ENCODE measurements at regions not wholly inside any gene's neighbourhood (a gene's known extent, or its start where the extent isn't known, plus 50 kb on each side); places are given as distances from the start of the nearest gene placed in this dataset.

GRCh38 chr10:78952030-78952429, 116.7 kb upstream of the ZMIZ1 start:
- Histone ChIP-seq H3K27ac (ENCODE audit: low read depth, low read length) (no peak overlapping the region), H3K9me3 (ENCODE audit: control insufficient read depth in 1 of 2, insufficient read depth in 1 of 2, low read depth in 1 of 2, low read length in 2 of 2) (no peaks in the 10 kb centered on the region), H3K9me2 (ENCODE audit: insufficient read depth) (no peaks in the 10 kb centered on the region), H3K36me3 (ENCODE audit: control insufficient read depth in 1 of 2, insufficient read depth in 2 of 2, low read length in 2 of 2) (no peaks in the 10 kb centered on the region), H3K27me3 (ENCODE audit: insufficient read depth, low read length) (no peaks in the 10 kb centered on the region), H3K9ac (ENCODE audit: low read length) (no peak overlapping the region), H4K20me1 (ENCODE audit: insufficient read depth) (no peaks in the 10 kb centered on the region), H2AFZ (ENCODE audit: low read depth, low read length, poor library complexity, severe bottlenecking) (no peak overlapping the region), H3K4me3 (replicated peaks in 1 of 2; ENCODE audit: low read depth in 1 of 2, low read length in 2 of 2) (no peak overlapping the region), H3K4me1 (ENCODE audit: control insufficient read depth in 1 of 2, insufficient read depth in 2 of 2, low read length in 2 of 2) (peaks cover 0 to under 1% of the 10 kb centered on the region in 2 experiments; a peak in 2 of 4 replicates), H3K79me2 (ENCODE audit: insufficient read depth, low read length) (no peaks in the 10 kb centered on the region), H3K4me2 (ENCODE audit: low read length) (no peak overlapping the region)
- no TSS peak for BruUV-seq (replicated peaks)
- POLR2A ChIA-PET = no interaction called here
- CTCF ChIA-PET = no interaction called here
- intact Hi-C loops (cut with micrococcal nuclease) = no loop called here
- RAD21 ChIA-PET (ENCODE audit: low non-redundant PET in 1 of 2, low total read pairs in 2 of 2, uncharacterized antibody in 2 of 2, unreplicated experiment in 2 of 2) = no interaction called here
- ATAC-seq = no peak
- no peak for TF ChIP-seq MAX (IDR thresholded peaks at IDR 0.05)
- no peak for TF ChIP-seq POLR2AphosphoS5 (IDR thresholded peaks at IDR 0.05; ENCODE audit: low read depth, low read length)
- no peak for TF ChIP-seq ELF1 (IDR thresholded peaks at IDR 0.05; ENCODE audit: borderline replicate concordance, low read depth)
- no peak for TF ChIP-seq ATF3 (IDR thresholded peaks at IDR 0.05)
- no peak for DNase-seq (ENCODE audit: low read depth, low spot score)

- H3K9me2 ChIP-seq (ENCODE audit: insufficient read depth) = no peaks in the 10 kb centered on the region
- intact Hi-C loops (cut with micrococcal nuclease) = no loop called here
- H3K4me1 ChIP-seq (ENCODE audit: control insufficient read depth in 1 of 2, insufficient read depth in 2 of 2, low read length in 2 of 2) = peaks cover 0 to 6% of the 10 kb centered on the region in 2 experiments; a peak in 3 of 4 replicates
- H3K4me2 ChIP-seq (ENCODE audit: low read length) = no peak overlapping the region
- H3K27me3 ChIP-seq (ENCODE audit: insufficient read depth, low read length) = no peaks in the 10 kb centered on the region
- POLR2A ChIA-PET = no interaction called here
- no peaks in the 10 kb centered on the region for H3K79me2 ChIP-seq (ENCODE audit: insufficient read depth, low read length)
- no peak overlapping the region for H2AFZ ChIP-seq (ENCODE audit: low read depth, low read length, poor library complexity, severe bottlenecking)
- no peaks in the 10 kb centered on the region for H4K20me1 ChIP-seq (ENCODE audit: insufficient read depth)
- TF ChIP-seq ELF1 (IDR thresholded peaks at IDR 0.05; ENCODE audit: borderline replicate concordance, low read depth) (no peak), JUND (IDR thresholded peaks at IDR 0.05) (no peak), ATF3 (IDR thresholded peaks at IDR 0.05) (no peak), POLR2AphosphoS5 (IDR thresholded peaks at IDR 0.05; ENCODE audit: low read depth, low read length) (no peak), SP1 (IDR thresholded peaks at IDR 0.05; ENCODE audit: low read depth) (no peak), SIN3A (IDR thresholded peaks at IDR 0.05; ENCODE audit: low read depth) (no peak), ZNF274 (IDR thresholded peaks at IDR 0.05; ENCODE audit: low read depth, low read length) (no peak), MAX (IDR thresholded peaks at IDR 0.05) (no peak), CTCF (IDR thresholded peaks at IDR 0.05 in 2 of 3, conservative IDR thresholded peaks at IDR 0.05 in 1 of 3; ENCODE audit: borderline replicate concordance in 1 of 3, insufficient read depth in 1 of 3, low read depth in 2 of 3, low read length in 2 of 3) (no peak)
- ATAC-seq (no peak), DNase-seq (ENCODE audit: low read depth, low spot score) (no peak)
- no peak overlapping the region for H3K27ac ChIP-seq (ENCODE audit: low read depth, low read length)
- CTCF ChIA-PET = no interaction called here
- RAD21 ChIA-PET (ENCODE audit: low non-redundant PET in 1 of 2, low total read pairs in 2 of 2, uncharacterized antibody in 2 of 2, unreplicated experiment in 2 of 2) = interaction anchor here in 1 of 2 experiments (1.5 kb wide), 1 partner anchor 21 kb away, joined by 3 read pairs; no protein-coding TSS in a partner anchor
- H3K4me3 ChIP-seq (replicated peaks in 1 of 2; ENCODE audit: low read depth in 1 of 2, low read length in 2 of 2) = no peak overlapping the region
- H3K9me3 ChIP-seq (ENCODE audit: control insufficient read depth in 1 of 2, insufficient read depth in 1 of 2, low read depth in 1 of 2, low read length in 2 of 2) = no peaks in the 10 kb centered on the region
- H3K9ac ChIP-seq (ENCODE audit: low read length) = no peak overlapping the region
- no TSS peak for BruUV-seq (replicated peaks)
- H3K36me3 ChIP-seq (ENCODE audit: control insufficient read depth in 1 of 2, insufficient read depth in 2 of 2, low read length in 2 of 2) = no peaks in the 10 kb centered on the region
Measured at GRCh38 chr10:78952686-78953085, 116.1 kb upstream of the ZMIZ1 start.

All from HCT116 (cell line).